Epithelial cell of esophagus (primary cell): ENCODE measurements at regions not wholly inside any gene's neighbourhood (a gene's known extent, or its start where the extent isn't known, plus 50 kb on each side); places are given as distances from the start of the nearest gene placed in this dataset.

ENCODE experiments used
- DNase-seq: peaks from one replicate; pipeline ENCODE4 v3.0.0; 2010; ENCODE audit warnings: low read depth
- H3K4me3 ChIP-seq: 2 replicates; pipeline ENCODE4 v1.5.1; 2011; ENCODE audit warnings: mild to moderate bottlenecking, low read length, control low read depth
- CTCF ChIP-seq: IDR thresholded peaks from 2 replicates; pipeline ENCODE4 v1.5.1; 2011; ENCODE audit warnings: low read depth, mild to moderate bottlenecking, low read length, control low read depth, inconsistent platforms; ENCODE audit not compliant: insufficient read depth; ENCODE audit errors: missing control alignments

- no peak overlapping the region for H3K4me3 ChIP-seq
- peak; percentile 76 for DNase-seq
- TF ChIP-seq CTCF: no peak
Observed at GRCh38 chr2:53087262-53087873, 680.2 kb upstream of the CHAC2 start.

- H3K4me3 ChIP-seq: no peak overlapping the region
- TF ChIP-seq CTCF: no peak
- DNase-seq: no peak
Observed at GRCh38 chr2:53077413-53077812, 690.2 kb upstream of the CHAC2 start.

GRCh38 chr2:53075760-53076159 is 691.8 kb upstream of the CHAC2 start:
- no peak for DNase-seq
- H3K4me3 ChIP-seq: no peak overlapping the region
- no peak for TF ChIP-seq CTCF

DNA sequence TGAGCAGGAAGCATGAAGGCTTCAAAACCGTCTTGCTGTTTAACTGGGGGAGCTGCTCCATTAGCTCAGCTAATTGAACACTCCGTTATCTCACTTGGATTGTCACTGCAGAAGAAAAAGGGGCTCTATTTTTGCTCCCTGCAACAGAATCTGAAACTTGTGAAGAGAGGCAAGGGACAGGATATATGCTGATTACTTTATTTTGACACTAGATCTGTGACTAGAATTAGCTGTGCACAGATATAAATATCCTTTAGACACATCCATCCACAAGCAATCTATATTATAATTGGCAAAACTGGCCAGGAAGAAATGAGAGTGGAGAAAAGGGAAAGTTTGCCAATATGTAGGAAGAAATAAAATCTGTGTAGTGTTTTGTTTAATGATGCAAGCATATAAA is 700.1 kb upstream of the CHAC2 start:
- H3K4me3 ChIP-seq: no peak overlapping the region
- DNase-seq: no peak
- no peak for TF ChIP-seq CTCF

DNA sequence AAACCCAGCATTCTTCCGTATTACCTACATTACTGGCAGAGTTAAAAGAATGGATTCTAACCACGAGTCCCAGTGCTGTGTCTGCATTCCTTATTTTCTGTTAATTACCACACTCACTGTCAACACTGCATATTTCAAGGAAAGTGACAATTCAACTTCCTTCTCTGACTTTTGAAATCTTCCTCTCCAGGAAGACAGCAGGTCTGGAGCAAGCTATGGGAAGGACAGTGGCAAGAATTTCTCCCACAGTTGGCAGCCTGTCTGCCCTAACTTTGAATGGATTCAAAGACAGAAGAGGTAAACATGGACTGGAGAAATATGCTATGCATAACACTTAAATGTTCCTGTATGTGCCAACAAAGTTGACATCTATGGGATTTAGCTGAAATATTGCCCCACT is 700.5 kb upstream of the CHAC2 start:
- H3K4me3 ChIP-seq: no peak overlapping the region
- no peak for TF ChIP-seq CTCF
- no peak for DNase-seq

GRCh38 chr2:53064154-53064553 is 703.5 kb upstream of the CHAC2 start:
- no peak for TF ChIP-seq CTCF
- no peak for DNase-seq
- H3K4me3 ChIP-seq: no peak overlapping the region

GRCh38 chr2:53058526-53058925 is 709.1 kb upstream of the CHAC2 start:
- DNase-seq: peak; percentile 77
- TF ChIP-seq CTCF: no peak
- H3K4me3 ChIP-seq: no peak overlapping the region
